ENCODE measurements at regions not wholly inside any gene's neighbourhood (a gene's known extent, or its start where the extent isn't known, plus 50 kb on each side); places are given as distances from the start of the nearest gene placed in this dataset.

GRCh38 chr12:63090716-63091115, 60.3 kb downstream of the AVPR1A start:
- no peak overlapping the region for H3K4me3 Mint-ChIP-seq
- H3K9me3 Mint-ChIP-seq, result no peaks in the 10 kb centered on the region
- no peak for DNase-seq
- H3K27ac Mint-ChIP-seq, result no peak overlapping the region
- ChIA-PET CTCF (interaction anchor here (0.9 kb wide), 1 partner anchor 22 kb away, joined by 3 read pairs; no protein-coding TSS in a partner anchor), POLR2A (no interaction called here)
- H3K36me3 Mint-ChIP-seq (ENCODE audit: low read depth), result no peaks in the 10 kb centered on the region
- H3K4me1 Mint-ChIP-seq, result no peaks in the 10 kb centered on the region
- H3K27me3 Mint-ChIP-seq, result peaks cover 4% of the 10 kb centered on the region

- no peak for DNase-seq
- H3K9me3 Mint-ChIP-seq, result no peaks in the 10 kb centered on the region
- ChIA-PET CTCF (no interaction called here), POLR2A (no interaction called here)
- H3K4me1 Mint-ChIP-seq, result no peaks in the 10 kb centered on the region
- peaks cover 4% of the 10 kb centered on the region for H3K27me3 Mint-ChIP-seq
- H3K36me3 Mint-ChIP-seq (ENCODE audit: low read depth), result no peaks in the 10 kb centered on the region
- no peak overlapping the region for H3K27ac Mint-ChIP-seq
- no peak overlapping the region for H3K4me3 Mint-ChIP-seq
These were observed 64.7 kb downstream of the AVPR1A start for GRCh38 chr12:63086149-63086915.

GRCh38 chr12:63085120-63085519, 65.9 kb downstream of the AVPR1A start:
- H3K27me3 Mint-ChIP-seq, result no peaks in the 10 kb centered on the region
- CTCF ChIA-PET, result no interaction called here
- POLR2A ChIA-PET, result no interaction called here

GRCh38 chr12:63084501-63084900, 66.5 kb downstream of the AVPR1A start:
- Mint-ChIP-seq H3K36me3 (ENCODE audit: low read depth) (no peaks in the 10 kb centered on the region), H3K27ac (no peak overlapping the region), H3K27me3 (no peaks in the 10 kb centered on the region), H3K9me3 (no peaks in the 10 kb centered on the region), H3K4me1 (no peaks in the 10 kb centered on the region), H3K4me3 (no peak overlapping the region)
- ChIA-PET CTCF (no interaction called here), POLR2A (no interaction called here)
- no peak for DNase-seq

More at GRCh38 chr12:63085120-63085519, 65.9 kb downstream of the AVPR1A start:
- Mint-ChIP-seq H3K4me3 (no peak overlapping the region), H3K36me3 (ENCODE audit: low read depth) (no peaks in the 10 kb centered on the region), H3K4me1 (no peaks in the 10 kb centered on the region), H3K27ac (no peak overlapping the region), H3K9me3 (no peaks in the 10 kb centered on the region)
- DNase-seq, result no peak

- POLR2A ChIA-PET, result no interaction called here
These were observed 68.0 kb downstream of the AVPR1A start for GRCh38 chr12:63083046-63083445.

GRCh38 chr12:63079791-63080502, 71.1 kb downstream of the AVPR1A start:
- no peaks in the 10 kb centered on the region for H3K9me3 Mint-ChIP-seq
- CTCF ChIA-PET, result interaction anchor here (0.6 to 1.7 kb wide), 3 partner anchors 11 to 1590 kb away, joined by 3 to 4 read pairs (median 3); no protein-coding TSS in a partner anchor
- POLR2A ChIA-PET, result no interaction called here
- no peak overlapping the region for H3K27ac Mint-ChIP-seq
- H3K36me3 Mint-ChIP-seq (ENCODE audit: low read depth), result no peaks in the 10 kb centered on the region
- H3K27me3 Mint-ChIP-seq, result no peaks in the 10 kb centered on the region
- H3K4me1 Mint-ChIP-seq, result no peaks in the 10 kb centered on the region
- no peak overlapping the region for H3K4me3 Mint-ChIP-seq
- no peak for DNase-seq

More at GRCh38 chr12:63083046-63083445, 68.0 kb downstream of the AVPR1A start:
- H3K36me3 Mint-ChIP-seq (ENCODE audit: low read depth), result no peaks in the 10 kb centered on the region
- no peaks in the 10 kb centered on the region for H3K27me3 Mint-ChIP-seq
- H3K4me3 Mint-ChIP-seq, result no peak overlapping the region
- DNase-seq, result no peak
- no peaks in the 10 kb centered on the region for H3K9me3 Mint-ChIP-seq
- no peaks in the 10 kb centered on the region for H3K4me1 Mint-ChIP-seq
- CTCF ChIA-PET, result no interaction called here
- no peak overlapping the region for H3K27ac Mint-ChIP-seq

- ChIA-PET POLR2A (no interaction called here), CTCF (interaction anchor here (1.7 kb wide), 1 partner anchor 10 kb away, joined by 4 read pairs; no protein-coding TSS in a partner anchor)
- H3K9me3 Mint-ChIP-seq, result no peaks in the 10 kb centered on the region
- H3K4me1 Mint-ChIP-seq, result no peaks in the 10 kb centered on the region
- no peak overlapping the region for H3K27ac Mint-ChIP-seq
- no peaks in the 10 kb centered on the region for H3K36me3 Mint-ChIP-seq (ENCODE audit: low read depth)
- DNase-seq, result no peak
- H3K4me3 Mint-ChIP-seq, result no peak overlapping the region
- no peaks in the 10 kb centered on the region for H3K27me3 Mint-ChIP-seq
These were observed 72.1 kb downstream of the AVPR1A start for GRCh38 chr12:63078906-63079305.

GRCh38 chr12:63075376-63076060, 75.5 kb downstream of the AVPR1A start:
- no peak for DNase-seq
- Mint-ChIP-seq H3K9me3 (no peaks in the 10 kb centered on the region), H3K4me3 (no peak overlapping the region), H3K4me1 (no peaks in the 10 kb centered on the region), H3K36me3 (ENCODE audit: low read depth) (no peaks in the 10 kb centered on the region), H3K27me3 (no peaks in the 10 kb centered on the region), H3K27ac (no peak overlapping the region)
- ChIA-PET CTCF (no interaction called here), POLR2A (no interaction called here)

- no peak overlapping the region for H3K27ac Mint-ChIP-seq
- H3K27me3 Mint-ChIP-seq, result no peaks in the 10 kb centered on the region
- H3K4me3 Mint-ChIP-seq, result no peak overlapping the region
- H3K9me3 Mint-ChIP-seq, result no peaks in the 10 kb centered on the region
- DNase-seq, result no peak
- H3K36me3 Mint-ChIP-seq (ENCODE audit: low read depth), result no peaks in the 10 kb centered on the region
- no peaks in the 10 kb centered on the region for H3K4me1 Mint-ChIP-seq
- ChIA-PET CTCF (no interaction called here), POLR2A (no interaction called here)
These were observed 80.3 kb downstream of the AVPR1A start for GRCh38 chr12:63070709-63071108.

GRCh38 chr12:63069860-63070617, 81.0 kb downstream of the AVPR1A start:
- Mint-ChIP-seq H3K27me3 (no peaks in the 10 kb centered on the region), H3K4me1 (no peaks in the 10 kb centered on the region), H3K4me3 (no peak overlapping the region), H3K9me3 (no peaks in the 10 kb centered on the region), H3K27ac (no peak overlapping the region), H3K36me3 (ENCODE audit: low read depth) (no peaks in the 10 kb centered on the region)
- POLR2A ChIA-PET, result no interaction called here
- CTCF ChIA-PET, result interaction anchor here (1.7 kb wide), 1 partner anchor 9 kb away, joined by 4 read pairs; no protein-coding TSS in a partner anchor
- no peak for DNase-seq

- POLR2A ChIA-PET, result no interaction called here
- Mint-ChIP-seq H3K27me3 (no peaks in the 10 kb centered on the region), H3K4me3 (no peak overlapping the region), H3K4me1 (no peaks in the 10 kb centered on the region), H3K36me3 (ENCODE audit: low read depth) (no peaks in the 10 kb centered on the region), H3K27ac (no peak overlapping the region), H3K9me3 (no peaks in the 10 kb centered on the region)
- no peak for DNase-seq
- CTCF ChIA-PET, result interaction anchor here (0.6 to 1.7 kb wide), 6 partner anchors 9 to 275 kb away, joined by 3 to 5 read pairs (median 4); no protein-coding TSS in a partner anchor
These were observed 82.1 kb downstream of the AVPR1A start for GRCh38 chr12:63068857-63069442.

- no peak for DNase-seq
- H3K27ac Mint-ChIP-seq, result no peak overlapping the region
- no peak overlapping the region for H3K4me3 Mint-ChIP-seq
- no peaks in the 10 kb centered on the region for H3K27me3 Mint-ChIP-seq
- CTCF ChIA-PET, result no interaction called here
- POLR2A ChIA-PET, result no interaction called here
- H3K4me1 Mint-ChIP-seq, result no peaks in the 10 kb centered on the region
- no peaks in the 10 kb centered on the region for H3K9me3 Mint-ChIP-seq
- H3K36me3 Mint-ChIP-seq (ENCODE audit: low read depth), result no peaks in the 10 kb centered on the region
These were observed 84.2 kb downstream of the AVPR1A start for GRCh38 chr12:63066782-63067181.

Data from activated CD4-positive, alpha-beta memory T cell treated with anti-CD3 and anti-CD28 coated beads, Interleukin-2, amount 10 ng/mL, durations not matched to agents 7 days and 5 days (primary cell).